Epithelial cell of proximal tubule (primary cell): ENCODE measurements at regions not wholly inside any gene's neighbourhood (a gene's known extent, or its start where the extent isn't known, plus 50 kb on each side); places are given as distances from the start of the nearest gene placed in this dataset.

Experiments used
- DNase-seq: peaks from one replicate; pipeline ENCODE4 v3.0.0-alpha.2; 2011; ENCODE audit warnings: low read depth
- H3K4me3 ChIP-seq: 2 replicates; pipeline ENCODE4 v1.5.1; 2011; ENCODE audit warnings: low read depth, mild to moderate bottlenecking, low read length
- TF ChIP-seq, protein P1 (sequence below): conservative IDR thresholded peaks from 2 replicates; pipeline ENCODE4 v1.5.1; 2012; ENCODE audit warnings: low read depth, mild to moderate bottlenecking, low read length

DNA sequence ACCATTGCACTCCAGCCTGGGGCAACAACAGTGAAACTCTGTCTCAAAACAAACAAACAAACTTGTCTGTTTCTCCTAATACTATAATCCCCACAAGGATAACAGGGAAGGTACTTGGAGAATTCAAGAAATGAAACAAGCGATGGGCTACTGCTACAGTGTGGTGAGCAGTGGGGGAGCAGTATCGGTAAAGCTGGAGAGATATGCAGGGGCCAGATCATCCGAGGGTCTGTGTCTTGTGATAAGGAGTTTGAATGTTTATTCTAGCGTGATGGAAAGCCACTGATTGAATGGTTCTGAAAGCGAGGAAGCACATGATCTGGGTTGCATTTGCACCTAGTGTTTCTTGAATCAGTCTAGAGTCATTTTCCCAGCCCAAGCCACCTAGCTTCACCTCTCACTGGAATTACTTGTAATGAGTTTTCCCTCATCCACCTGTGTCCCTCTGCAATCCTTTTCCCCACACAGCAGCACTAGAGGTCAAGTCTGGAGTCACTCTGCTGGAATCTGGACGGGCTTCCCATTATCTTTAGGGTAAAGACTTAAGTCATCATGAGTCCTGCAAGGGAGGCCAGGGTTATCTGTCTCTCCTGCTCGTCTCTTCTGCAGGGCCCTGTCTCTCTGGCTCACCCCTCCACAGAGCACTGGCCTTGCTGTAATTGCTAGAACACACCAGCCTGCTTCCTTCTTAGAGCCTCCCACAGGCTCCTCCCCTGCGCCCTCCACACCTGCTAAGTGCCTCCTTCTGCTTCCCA lies 162.3 kb downstream of the KLF5 start:
- no peak overlapping the region for H3K4me3 ChIP-seq
- no peak for DNase-seq
- TF ChIP-seq, protein P1, sequence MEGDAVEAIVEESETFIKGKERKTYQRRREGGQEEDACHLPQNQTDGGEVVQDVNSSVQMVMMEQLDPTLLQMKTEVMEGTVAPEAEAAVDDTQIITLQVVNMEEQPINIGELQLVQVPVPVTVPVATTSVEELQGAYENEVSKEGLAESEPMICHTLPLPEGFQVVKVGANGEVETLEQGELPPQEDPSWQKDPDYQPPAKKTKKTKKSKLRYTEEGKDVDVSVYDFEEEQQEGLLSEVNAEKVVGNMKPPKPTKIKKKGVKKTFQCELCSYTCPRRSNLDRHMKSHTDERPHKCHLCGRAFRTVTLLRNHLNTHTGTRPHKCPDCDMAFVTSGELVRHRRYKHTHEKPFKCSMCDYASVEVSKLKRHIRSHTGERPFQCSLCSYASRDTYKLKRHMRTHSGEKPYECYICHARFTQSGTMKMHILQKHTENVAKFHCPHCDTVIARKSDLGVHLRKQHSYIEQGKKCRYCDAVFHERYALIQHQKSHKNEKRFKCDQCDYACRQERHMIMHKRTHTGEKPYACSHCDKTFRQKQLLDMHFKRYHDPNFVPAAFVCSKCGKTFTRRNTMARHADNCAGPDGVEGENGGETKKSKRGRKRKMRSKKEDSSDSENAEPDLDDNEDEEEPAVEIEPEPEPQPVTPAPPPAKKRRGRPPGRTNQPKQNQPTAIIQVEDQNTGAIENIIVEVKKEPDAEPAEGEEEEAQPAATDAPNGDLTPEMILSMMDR: no peak

DNA sequence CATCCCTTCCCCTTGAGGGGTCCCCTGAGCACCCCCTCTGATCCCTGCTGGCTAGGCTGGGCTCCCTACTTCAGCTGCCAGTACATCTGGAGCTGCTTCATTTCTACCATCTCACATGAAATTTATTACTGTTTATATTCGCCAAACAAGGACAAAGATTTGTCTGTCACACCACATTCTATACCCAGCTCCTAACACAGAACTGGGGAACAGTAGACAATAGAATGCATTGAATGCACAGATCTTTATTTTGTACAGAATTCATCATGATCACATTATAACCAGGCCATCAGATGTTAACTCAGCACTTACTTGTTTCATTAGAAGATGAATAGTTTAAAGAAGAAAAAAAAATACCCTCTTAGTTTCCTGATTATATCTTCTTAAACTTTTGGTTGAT lies 159.4 kb downstream of the KLF5 start:
- TF ChIP-seq, protein P1: no peak
- no peak for DNase-seq
- H3K4me3 ChIP-seq: no peak overlapping the region

DNA sequence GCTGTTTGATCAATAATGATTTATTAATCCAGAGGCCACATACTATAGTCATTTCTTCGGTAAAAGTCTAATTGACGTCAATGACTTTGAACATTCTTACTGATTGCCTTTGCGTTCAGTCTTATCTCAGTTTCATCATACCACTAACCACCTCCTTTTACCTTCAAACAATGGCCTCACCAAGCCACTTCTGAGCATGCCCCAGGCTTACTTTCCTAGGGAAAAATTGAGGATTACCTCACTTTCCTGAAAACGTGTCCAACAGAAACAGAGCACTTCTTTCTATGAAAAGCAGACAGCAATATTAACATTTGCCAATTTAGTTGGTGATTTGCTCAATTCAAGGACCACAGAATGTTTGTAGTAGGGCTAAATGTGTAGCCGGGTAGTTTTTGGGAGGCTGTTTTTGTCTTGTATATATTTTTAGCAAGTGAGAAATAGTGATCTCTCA lies 157.6 kb downstream of the KLF5 start:
- no peak for DNase-seq
- TF ChIP-seq, protein P1: no peak
- no peak overlapping the region for H3K4me3 ChIP-seq

DNA sequence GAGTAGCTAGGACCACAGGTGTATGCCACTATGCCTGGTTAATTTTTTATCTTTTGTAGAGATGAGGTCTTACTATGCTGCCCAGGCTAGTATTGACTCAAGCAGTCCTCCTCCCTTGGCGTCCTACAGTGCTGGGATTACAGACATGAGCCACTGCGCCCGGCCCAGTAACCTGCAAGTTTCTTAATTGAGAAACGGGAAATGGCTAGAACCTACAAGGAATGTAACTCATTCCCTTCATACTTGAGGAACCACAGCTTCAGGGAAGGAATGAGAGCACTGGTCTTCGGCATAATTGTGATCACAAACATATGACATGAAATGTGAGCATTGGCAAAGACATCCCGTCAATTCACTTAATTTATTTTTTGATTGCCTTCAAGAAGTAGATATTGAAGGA lies 157.0 kb downstream of the KLF5 start:
- TF ChIP-seq, protein P1: no peak
- no peak for DNase-seq
- no peak overlapping the region for H3K4me3 ChIP-seq

DNA sequence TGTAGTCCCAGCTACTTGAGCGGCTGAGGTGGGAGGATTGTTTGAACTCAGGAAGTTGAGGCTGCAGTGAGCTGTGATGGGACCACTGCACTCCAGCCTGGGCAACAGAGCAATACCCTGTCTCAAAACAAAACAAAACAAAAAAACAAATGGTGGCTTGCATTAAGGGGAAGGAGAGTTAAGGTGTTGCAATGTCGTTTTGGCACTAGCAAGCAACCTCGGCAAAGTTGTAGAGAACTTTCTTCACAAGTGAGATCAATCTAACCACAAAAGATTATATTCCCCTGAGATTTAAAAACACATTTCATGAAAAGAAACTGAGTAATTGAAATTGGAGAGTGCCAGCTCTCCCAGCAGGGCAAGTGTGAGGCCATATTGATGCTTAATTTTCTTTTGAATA lies 153.7 kb downstream of the KLF5 start:
- no peak overlapping the region for H3K4me3 ChIP-seq
- TF ChIP-seq, protein P1: no peak
- DNase-seq: no peak

DNA sequence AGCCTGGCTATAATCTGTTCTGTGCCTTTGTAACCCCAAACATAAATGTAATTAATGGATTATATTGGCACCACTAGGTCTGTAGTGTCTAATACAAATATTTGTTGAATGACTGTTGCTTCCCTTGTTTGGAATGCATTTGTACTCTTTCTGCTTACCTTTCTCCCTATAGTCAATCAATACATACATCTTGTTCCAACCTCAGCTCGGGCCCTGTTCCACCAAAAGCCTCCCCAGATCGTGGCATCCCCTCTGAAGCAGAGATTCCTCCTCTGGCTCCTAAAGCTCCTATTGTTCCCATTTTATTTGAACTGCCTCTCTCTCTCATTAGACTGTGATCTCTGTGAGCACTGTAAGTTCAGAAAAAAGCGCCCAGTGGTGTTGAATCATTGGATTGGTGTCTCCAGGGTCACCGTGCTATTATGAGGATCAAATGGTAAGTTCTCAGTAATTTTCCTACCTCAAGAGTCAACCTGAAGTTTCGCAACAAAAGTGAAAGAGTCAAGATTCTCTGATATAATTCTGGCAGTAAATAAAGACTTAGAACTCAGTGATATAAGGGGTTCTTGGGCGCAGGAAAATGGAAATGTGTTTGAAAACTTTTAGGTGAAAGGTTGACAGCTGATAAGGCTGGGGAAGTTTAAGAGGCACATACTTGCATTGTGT lies 151.5 kb downstream of the KLF5 start:
- TF ChIP-seq, protein P1: no peak
- no peak overlapping the region for H3K4me3 ChIP-seq
- DNase-seq: no peak
